ENCODE measurements at regions not wholly inside any gene's neighbourhood (a gene's known extent, or its start where the extent isn't known, plus 50 kb on each side); places are given as distances from the start of the nearest gene placed in this dataset.
"Not testable (repeated sequence)": the region's sequence is repeated elsewhere in the genome, so short reads cannot be mapped to it uniquely, and the experiment has no call there.

GRCh38 chr10:123378302-123378701, 224.1 kb downstream of the BUB3 start:
- DNase-seq (ENCODE audit: low read depth): no peak

GRCh38 chr10:123379156-123379555, 225.0 kb downstream of the BUB3 start:
- DNase-seq (ENCODE audit: low read depth): no peak

GRCh38 chr10:123380491-123381085, 226.4 kb downstream of the BUB3 start:
- DNase-seq (ENCODE audit: low read depth): no peak

- DNase-seq (ENCODE audit: low read depth): no peak
Measured at GRCh38 chr10:123381224-123381623, 227.0 kb downstream of the BUB3 start.

GRCh38 chr10:123382491-123382890, 228.3 kb downstream of the BUB3 start:
- DNase-seq (ENCODE audit: low read depth): no peak

GRCh38 chr10:123385508-123386080, 231.4 kb downstream of the BUB3 start:
- DNase-seq (ENCODE audit: low read depth): no peak

GRCh38 chr10:123389520-123389919, 235.3 kb downstream of the BUB3 start:
- no peak for DNase-seq (ENCODE audit: low read depth)

- no peak for DNase-seq (ENCODE audit: low read depth)
Measured at GRCh38 chr10:123390332-123390731, 236.1 kb downstream of the BUB3 start.

GRCh38 chr10:123390874-123391273, 236.7 kb downstream of the BUB3 start:
- no peak for DNase-seq (ENCODE audit: low read depth)

GRCh38 chr10:123391275-123392028, 237.2 kb downstream of the BUB3 start:
- no peak for DNase-seq (ENCODE audit: low read depth)

GRCh38 chr10:123392182-123392963, 238.2 kb downstream of the BUB3 start:
- no peak for DNase-seq (ENCODE audit: low read depth)

GRCh38 chr10:123393170-123393569, 239.0 kb downstream of the BUB3 start:
- no peak for DNase-seq (ENCODE audit: low read depth)

GRCh38 chr10:123394382-123394781, 240.2 kb downstream of the BUB3 start:
- DNase-seq (ENCODE audit: low read depth): no peak

GRCh38 chr10:123395234-123395633, 241.0 kb downstream of the BUB3 start:
- not testable (repeated sequence) for DNase-seq (ENCODE audit: low read depth)

- DNase-seq (ENCODE audit: low read depth): no peak
Measured at GRCh38 chr10:123395906-123396305, 241.7 kb downstream of the BUB3 start.

- DNase-seq (ENCODE audit: low read depth): no peak
Measured at GRCh38 chr10:123398180-123398591, 244.0 kb downstream of the BUB3 start.

- no peak for DNase-seq (ENCODE audit: low read depth)
Measured at GRCh38 chr10:123398756-123399155, 244.6 kb downstream of the BUB3 start.

GRCh38 chr10:123399276-123399839, 245.2 kb downstream of the BUB3 start:
- no peak for DNase-seq (ENCODE audit: low read depth)

GRCh38 chr10:123402021-123402420, 247.8 kb downstream of the BUB3 start:
- no peak for DNase-seq (ENCODE audit: low read depth)

GRCh38 chr10:123402656-123403055, 248.5 kb downstream of the BUB3 start:
- no peak for DNase-seq (ENCODE audit: low read depth)

- no peak for DNase-seq (ENCODE audit: low read depth)
Measured at GRCh38 chr10:123404357-123404756, 250.2 kb downstream of the BUB3 start.

- no peak for DNase-seq (ENCODE audit: low read depth)
Measured at GRCh38 chr10:123408660-123409059, 254.5 kb downstream of the BUB3 start.
